Uterus (tissue), 3 donors: ENCODE measurements at regions not wholly inside any gene's neighbourhood (a gene's known extent, or its start where the extent isn't known, plus 50 kb on each side); places are given as distances from the start of the nearest gene placed in this dataset.
"Not testable (repeated sequence)": the region's sequence is repeated elsewhere in the genome, so short reads cannot be mapped to it uniquely, and the experiment has no call there.

Source experiments
- DNase-seq, 2 donors: peaks; one replicate each; pipeline ENCODE4 v3.0.0-alpha.2; 2019 to 2020
- H3K27ac ChIP-seq, 2 donors: fragments of 200-600 bp; sonication (generic); 1 replicate in 1 of 2; 2 replicates in 1 of 2; pipeline ENCODE4 v1.5.1; 2016 to 2018
- H3K27me3 ChIP-seq, 2 donors: fragments of 200-600 bp; sonication (generic); one replicate each; pipeline ENCODE4 v1.5.1; 2018 to 2019; ENCODE audit warnings: control low read depth in 1 of 2
- H3K36me3 ChIP-seq, 2 donors: fragments of 200-600 bp; sonication (generic); one replicate each; pipeline ENCODE4 v1.5.1; 2019; ENCODE audit warnings: control low read depth in 1 of 2
- H3K4me1 ChIP-seq, 2 donors: fragments of 200-600 bp; sonication (generic); one replicate each; pipeline ENCODE4 v1.5.1; 2018 to 2019; ENCODE audit warnings: control low read depth in 1 of 2
- H3K4me3 ChIP-seq, 2 donors: fragments of 200-600 bp; sonication (generic); 1 replicate in 1 of 2; 2 replicates in 1 of 2; pipeline ENCODE4 v1.5.1; 2018 to 2019; ENCODE audit warnings: mild to moderate bottlenecking in 1 of 2
- H3K9me3 ChIP-seq, 2 donors: fragments of 200-600 bp; sonication (generic); one replicate each; pipeline ENCODE4 v1.5.1; 2019; ENCODE audit warnings: control low read depth in 1 of 2
- POLR2A ChIP-seq, 2 donors: fragments of 450-650 bp; IDR thresholded peaks; one replicate each; pipeline ENCODE4 v1.6.1; 2016; ENCODE audit warnings: antibody characterized with exemption in 2 of 2, mild to moderate bottlenecking in 1 of 2, moderate library complexity in 1 of 2
- intact Hi-C: fragments of 100-400 bp; cut with DNase I; formaldehyde crosslinking; loops from one replicate; pipeline ENCODE4 v1.15.1; 2023; ENCODE audit warnings: low total_unique reads
- TF ChIP-seq, protein P1 (sequence below), 4 experiments: fragments of 200-600 bp in 2 of 4; fragments of 450-650 bp in 2 of 4; sonication (generic) in 2 of 4; IDR thresholded peaks; one replicate each; pipeline ENCODE4 v1.5.1; 2016 to 2019; ENCODE audit warnings: antibody characterized with exemption in 4 of 4, mild to moderate bottlenecking in 2 of 4, moderate library complexity in 1 of 4
- donor health status: DM: yes; HTN: yes; CAD: no.

DNA sequence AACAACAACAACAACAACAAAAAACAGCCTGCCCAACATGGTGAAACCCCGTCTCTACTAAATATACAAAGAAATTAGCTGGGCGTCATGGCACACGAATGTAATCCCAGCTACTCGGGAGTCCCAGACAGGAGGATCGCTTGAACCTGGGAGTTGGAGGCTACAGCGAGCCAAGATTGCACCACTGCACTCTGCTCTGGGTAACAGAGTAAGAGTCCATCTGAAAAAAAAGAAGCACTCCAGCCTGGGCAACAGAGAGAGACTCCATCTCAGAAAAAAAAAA is 344.1 kb upstream of the PLGLB2 start:
- Histone ChIP-seq H3K4me1 (no peaks in the 10 kb centered on the region), H3K27ac (no peak overlapping the region), H3K27me3 (no peaks in the 10 kb centered on the region), H3K36me3 (no peaks in the 10 kb centered on the region), H3K4me3 (no peak overlapping the region), H3K9me3 (peaks cover 0 to 4% of the 10 kb centered on the region in 2 donors)
- intact Hi-C loops, result no loop called here
- DNase-seq, result no peak
- TF ChIP-seq, protein P1, sequence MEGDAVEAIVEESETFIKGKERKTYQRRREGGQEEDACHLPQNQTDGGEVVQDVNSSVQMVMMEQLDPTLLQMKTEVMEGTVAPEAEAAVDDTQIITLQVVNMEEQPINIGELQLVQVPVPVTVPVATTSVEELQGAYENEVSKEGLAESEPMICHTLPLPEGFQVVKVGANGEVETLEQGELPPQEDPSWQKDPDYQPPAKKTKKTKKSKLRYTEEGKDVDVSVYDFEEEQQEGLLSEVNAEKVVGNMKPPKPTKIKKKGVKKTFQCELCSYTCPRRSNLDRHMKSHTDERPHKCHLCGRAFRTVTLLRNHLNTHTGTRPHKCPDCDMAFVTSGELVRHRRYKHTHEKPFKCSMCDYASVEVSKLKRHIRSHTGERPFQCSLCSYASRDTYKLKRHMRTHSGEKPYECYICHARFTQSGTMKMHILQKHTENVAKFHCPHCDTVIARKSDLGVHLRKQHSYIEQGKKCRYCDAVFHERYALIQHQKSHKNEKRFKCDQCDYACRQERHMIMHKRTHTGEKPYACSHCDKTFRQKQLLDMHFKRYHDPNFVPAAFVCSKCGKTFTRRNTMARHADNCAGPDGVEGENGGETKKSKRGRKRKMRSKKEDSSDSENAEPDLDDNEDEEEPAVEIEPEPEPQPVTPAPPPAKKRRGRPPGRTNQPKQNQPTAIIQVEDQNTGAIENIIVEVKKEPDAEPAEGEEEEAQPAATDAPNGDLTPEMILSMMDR (IDR thresholded peaks at IDR 0.05), result no peak
- no peak for TF ChIP-seq POLR2A (IDR thresholded peaks at IDR 0.05)

DNA sequence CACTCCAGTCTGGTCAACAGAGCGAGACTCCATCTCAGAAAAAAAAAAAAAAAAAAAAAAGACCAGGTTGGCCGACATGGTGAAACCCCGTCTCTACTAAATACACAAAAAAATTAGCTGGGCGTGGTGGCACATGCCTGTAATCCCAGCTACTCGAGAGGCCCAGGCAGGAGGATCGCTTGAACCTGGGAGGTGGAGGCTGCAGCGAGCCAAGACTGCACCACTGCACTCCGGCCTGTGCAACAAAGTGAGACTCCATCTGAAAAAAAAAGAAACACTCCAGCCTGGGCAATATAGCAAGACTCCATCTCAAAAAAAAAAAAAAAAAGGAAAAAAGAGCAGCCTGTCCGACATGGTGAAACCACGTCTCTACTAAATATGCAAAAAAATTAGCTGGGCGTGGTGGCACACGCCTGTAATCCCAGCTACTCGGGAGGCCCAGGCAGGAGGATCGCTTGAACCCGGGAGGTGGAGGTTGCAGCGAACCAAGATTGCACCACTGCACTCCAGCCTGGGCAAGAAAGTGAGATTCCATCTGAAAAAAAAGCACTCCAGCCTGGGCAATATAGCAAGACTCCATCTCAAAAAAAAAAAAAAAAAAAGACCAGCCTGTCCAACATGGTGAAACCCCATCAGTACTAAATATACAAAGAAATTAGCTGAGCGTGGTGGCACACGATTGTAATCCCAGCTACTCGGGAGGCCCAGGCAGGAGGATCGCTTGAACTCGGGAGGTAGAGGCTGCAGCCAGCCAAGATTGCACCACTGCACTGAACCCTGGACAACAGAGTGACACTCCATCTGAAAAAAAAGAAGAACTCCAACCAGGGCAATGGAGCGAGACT is 343.3 kb upstream of the PLGLB2 start:
- intact Hi-C loops, H3K4me3 ChIP-seq, H3K4me1 ChIP-seq, H3K9me3 ChIP-seq, H3K27me3 ChIP-seq, H3K36me3 ChIP-seq, DNase-seq, H3K27ac ChIP-seq: not testable (repeated sequence)

DNA sequence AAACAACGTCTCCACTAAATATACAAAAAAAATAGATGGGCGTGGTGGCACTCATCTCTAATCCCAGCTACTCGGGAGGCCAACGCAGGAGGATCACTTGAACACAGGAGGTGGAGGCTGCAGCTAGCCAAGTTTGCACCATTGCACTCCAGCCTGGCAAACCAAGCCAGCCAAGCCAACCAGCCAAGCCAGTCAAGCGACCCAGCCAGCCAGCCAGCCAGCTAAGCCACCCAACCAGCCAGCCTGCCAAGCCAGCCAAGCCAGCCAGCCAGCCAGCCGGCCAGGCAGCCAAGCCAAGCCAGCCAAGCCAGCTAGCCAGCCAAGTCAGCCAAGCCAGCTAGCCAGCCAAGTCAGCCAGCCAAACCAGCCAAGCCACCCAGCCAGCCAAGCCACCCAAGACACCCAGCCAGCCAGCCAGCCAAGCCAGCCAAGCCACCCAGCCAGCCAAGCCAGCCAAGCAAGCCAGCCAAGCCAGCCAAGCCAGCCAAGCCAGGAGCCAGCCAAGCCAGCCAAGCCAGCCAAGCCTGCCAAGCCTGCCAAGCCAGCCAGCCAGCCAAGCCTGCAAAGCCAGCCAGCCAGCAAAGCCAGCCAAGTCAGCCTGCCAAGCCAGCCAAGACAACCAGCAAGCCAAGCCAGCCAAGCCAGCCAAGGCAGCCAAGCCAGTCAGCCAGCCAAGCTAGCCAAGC is 342.2 kb upstream of the PLGLB2 start:
- H3K4me1 ChIP-seq, H3K27me3 ChIP-seq, H3K36me3 ChIP-seq, DNase-seq, H3K4me3 ChIP-seq, intact Hi-C loops, H3K27ac ChIP-seq, H3K9me3 ChIP-seq: not testable (repeated sequence)

DNA sequence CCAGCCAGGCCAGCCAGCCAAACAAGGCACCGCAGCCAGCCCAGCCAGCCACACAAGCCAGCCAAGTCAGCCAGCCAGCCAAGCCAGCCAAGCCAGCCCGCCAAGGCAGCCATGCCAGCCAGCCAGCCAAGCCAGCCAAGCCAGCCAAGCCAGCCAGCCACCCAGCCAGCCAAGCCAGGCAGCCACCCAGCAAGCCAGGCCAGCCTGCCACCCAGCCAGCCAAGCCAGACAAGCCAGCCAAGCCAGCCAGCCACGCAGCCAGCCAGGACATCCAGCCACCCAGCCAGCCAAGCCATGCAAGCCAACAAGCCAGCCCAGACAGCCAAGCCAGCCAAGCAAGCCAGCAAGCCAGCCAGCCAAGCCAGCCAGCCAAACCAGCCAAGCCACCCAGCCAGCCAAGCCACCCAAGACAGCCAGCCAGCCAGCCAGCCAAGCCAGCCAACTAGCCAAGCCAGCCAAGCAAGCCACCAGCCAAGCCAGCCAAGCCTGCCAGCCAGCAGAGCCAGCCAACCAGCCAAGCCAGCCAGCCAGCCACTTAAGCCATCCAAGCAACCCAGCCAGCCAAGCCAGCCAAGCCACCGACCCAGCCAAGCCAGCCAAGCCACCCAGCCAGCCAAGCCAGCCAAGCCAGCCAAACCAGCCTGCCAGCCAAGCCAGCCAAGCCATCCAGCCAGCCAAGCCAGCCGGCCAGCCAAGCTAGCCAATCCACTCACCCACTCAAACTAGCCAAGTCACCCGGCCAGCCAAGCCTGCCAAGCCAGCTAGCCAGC is 341.3 kb upstream of the PLGLB2 start:
- H3K27ac ChIP-seq, H3K4me3 ChIP-seq, H3K9me3 ChIP-seq, intact Hi-C loops, H3K4me1 ChIP-seq, DNase-seq, H3K27me3 ChIP-seq, H3K36me3 ChIP-seq: not testable (repeated sequence)

DNA sequence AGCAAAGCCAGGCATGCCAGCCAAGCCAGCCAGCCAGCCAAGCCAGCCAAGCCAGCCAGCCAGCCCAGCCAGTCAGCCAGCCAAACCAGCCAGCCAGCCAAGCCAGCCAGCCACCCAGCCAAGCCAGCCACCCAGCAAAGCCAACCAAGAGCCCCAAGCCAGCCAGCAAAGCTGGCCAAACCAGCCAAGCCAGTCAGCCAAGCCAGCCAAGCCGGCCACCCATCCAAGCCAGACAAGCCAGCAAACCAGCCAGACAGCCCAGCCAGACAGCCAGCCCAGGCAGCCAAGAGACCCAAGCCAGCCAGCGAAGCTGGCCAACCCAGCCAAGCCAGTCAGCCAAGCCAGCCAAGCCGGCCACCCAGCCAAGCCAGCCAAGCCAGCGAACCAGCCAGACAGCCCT is 338.3 kb upstream of the PLGLB2 start:
- H3K27me3 ChIP-seq, intact Hi-C loops, DNase-seq, H3K36me3 ChIP-seq, H3K4me3 ChIP-seq, H3K27ac ChIP-seq, H3K4me1 ChIP-seq, H3K9me3 ChIP-seq: not testable (repeated sequence)

DNA sequence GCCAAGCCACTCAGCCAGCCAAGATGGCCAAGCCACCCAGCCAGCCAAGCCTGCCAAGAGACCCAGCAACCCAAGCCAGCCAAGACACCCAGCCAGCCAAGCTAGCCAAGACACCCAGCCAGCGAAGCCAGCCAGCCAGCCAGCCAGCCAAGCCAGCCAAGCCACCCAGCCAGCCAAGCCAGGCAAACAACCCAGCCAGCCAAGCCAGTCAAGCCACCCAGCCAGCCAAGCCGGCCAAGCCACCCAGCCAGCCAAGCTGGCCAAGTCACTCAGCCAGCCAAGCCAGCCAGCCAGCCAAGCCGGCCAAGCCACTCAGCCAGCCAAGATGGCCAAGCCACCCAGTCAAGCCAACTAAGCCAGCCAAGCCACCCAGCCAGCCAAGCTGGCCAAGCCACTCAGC is 337.5 kb upstream of the PLGLB2 start:
- DNase-seq, H3K4me1 ChIP-seq, H3K27me3 ChIP-seq, H3K27ac ChIP-seq, H3K4me3 ChIP-seq, H3K36me3 ChIP-seq, H3K9me3 ChIP-seq, intact Hi-C loops: not testable (repeated sequence)

DNA sequence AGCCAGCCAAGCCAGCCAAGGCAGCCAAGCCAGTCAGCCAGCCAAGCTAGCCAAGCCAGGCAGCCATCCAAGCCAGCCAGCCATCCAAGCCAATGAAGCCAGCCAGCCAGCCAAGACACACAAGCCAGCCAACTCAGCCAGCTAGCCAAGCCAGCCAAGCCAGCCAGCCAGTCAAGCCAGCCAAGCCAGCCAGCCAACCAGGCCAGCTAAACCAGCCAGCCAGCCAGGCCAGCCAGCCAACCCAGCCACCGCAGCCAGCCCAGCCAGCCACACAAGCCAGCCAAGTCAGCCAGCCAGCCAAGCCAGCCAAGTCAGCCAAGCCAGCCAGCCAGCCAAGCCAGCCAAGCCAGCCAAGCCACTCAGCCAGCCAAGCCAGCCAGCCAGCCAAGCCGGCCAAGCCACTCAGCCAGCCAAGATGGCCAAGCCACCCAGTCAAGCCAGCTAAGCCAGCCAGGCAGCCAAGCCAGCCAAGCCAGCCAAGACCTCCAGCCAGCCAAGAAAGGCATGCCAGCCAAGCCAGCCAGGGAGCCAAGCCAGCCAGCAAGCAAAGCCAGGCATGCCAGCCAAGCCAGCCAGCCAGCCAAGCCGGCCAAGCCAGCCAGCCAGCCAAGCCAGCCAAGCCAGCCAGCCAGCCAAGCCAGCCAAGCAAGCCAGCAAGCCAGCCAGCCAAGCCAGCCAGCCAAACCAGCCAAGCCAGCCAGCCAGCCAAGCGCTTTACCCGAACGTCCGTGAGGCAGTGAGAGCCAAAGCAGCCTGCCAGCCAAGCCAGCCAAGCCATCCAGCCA is 335.7 kb upstream of the PLGLB2 start:
- H3K27ac ChIP-seq, H3K4me1 ChIP-seq, H3K36me3 ChIP-seq, H3K9me3 ChIP-seq, intact Hi-C loops, H3K27me3 ChIP-seq, DNase-seq, H3K4me3 ChIP-seq: not testable (repeated sequence)

DNA sequence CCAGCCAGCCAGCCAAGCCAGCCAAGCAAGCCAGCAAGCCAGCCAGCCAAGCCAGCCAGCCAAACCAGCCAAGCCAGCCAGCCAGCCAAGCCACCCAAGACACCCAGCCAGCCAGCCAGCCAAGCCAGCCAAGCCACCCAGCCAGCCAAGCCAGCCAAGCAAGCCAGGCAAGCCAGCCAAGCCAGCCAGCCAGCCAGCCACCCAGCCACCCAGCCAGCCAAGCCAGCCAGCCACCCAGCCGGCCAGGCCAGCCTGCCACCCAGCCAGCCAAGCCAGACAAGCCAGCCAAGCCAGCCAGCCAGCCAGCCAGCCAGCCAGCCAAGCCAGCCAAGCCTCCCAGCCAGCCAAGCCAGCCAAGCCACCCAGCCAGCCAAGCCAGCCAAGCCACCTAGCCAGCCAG is 333.6 kb upstream of the PLGLB2 start:
- H3K4me1 ChIP-seq, H3K27me3 ChIP-seq, H3K36me3 ChIP-seq, H3K27ac ChIP-seq, H3K9me3 ChIP-seq, DNase-seq, intact Hi-C loops, H3K4me3 ChIP-seq: not testable (repeated sequence)

DNA sequence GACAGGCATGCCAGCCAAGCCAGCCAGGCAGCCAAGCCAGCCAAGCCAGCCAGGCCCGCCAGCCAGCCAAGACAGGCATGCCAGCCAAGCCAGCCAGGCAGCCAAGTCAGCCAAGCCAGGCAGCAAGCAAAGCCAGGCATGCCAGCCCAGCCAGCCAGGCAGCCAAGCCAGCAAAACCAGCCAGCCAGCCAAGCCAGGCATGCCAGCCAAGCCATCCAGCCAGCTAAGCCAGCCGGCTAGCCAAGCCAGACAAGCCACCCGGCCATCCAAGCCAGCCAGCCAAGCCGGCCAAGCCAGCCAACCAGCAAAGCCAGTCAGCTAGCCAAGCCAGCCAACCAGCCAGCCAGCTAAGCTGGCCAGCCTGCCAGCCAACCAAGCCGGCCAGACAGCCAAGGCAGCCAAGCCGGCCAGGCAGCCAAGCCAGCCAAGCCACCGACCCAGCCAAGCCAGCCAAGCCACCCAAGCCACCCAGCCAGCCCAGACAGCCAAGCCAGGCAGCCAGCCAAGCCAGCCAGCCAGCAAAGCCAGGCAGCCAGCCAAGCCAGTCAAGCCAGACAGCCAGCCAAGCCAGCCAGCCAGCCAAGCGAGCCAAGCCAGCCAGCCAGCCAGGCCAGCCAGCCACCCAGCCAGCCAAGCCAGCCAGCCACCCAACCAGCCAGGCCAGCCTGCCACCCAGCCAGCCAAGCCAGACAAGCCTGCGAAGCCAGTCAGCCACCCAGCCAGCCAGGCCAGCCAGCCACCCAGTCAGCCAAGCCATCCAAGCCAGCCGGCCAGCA is 332.9 kb upstream of the PLGLB2 start:
- DNase-seq, H3K27ac ChIP-seq, H3K4me1 ChIP-seq, H3K27me3 ChIP-seq, H3K36me3 ChIP-seq, H3K9me3 ChIP-seq, intact Hi-C loops, H3K4me3 ChIP-seq: not testable (repeated sequence)

DNA sequence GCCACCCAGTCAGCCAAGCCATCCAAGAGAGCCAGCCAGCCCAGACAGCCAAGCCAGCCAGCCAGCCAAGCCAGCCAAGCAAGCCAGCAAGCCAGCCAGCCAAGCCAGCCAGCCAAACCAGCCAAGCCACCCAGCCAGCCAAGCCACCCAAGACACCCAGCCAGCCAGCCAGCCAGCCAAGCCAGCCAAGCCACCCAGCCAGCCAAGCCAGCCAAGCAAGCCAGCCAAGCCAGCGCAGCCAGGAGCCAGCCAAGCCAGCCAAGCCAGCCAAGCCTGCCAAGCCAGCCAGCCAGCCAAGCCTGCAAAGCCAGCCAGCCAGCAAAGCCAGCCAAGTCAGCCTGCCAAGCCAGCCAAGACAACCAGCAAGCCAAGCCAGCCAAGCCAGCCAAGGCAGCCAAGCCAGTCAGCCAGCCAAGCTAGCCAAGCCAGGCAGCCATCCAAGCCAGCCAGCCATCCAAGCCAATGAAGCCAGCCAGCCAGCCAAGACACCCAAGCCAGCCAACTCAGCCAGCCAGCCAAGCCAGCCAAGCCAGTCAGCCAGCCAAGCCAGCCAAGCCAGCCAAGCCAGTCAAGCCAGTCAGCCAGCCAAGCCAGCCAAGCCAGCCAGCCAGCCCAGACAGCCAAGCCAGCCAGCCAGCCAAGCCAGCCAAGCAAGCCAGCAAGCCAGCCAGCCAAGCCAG is 332.2 kb upstream of the PLGLB2 start:
- H3K36me3 ChIP-seq, H3K27me3 ChIP-seq, H3K4me3 ChIP-seq, DNase-seq, intact Hi-C loops, H3K27ac ChIP-seq, H3K9me3 ChIP-seq, H3K4me1 ChIP-seq: not testable (repeated sequence)

DNA sequence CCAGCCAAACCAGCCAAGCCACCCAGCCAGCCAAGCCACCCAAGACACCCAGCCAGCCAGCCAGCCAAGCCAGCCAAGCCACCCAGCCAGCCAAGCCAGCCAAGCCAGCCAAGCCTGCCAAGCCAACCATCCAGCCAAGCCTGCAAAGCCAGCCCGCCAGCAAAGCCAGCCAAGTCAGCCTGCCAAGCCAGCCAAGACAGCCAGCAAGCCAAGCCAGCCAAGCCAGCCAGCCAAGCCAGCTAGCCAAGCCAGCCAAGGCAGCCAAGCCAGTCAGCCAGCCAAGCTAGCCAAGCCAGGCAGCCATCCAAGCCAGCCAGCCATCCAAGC is 331.7 kb upstream of the PLGLB2 start:
- H3K36me3 ChIP-seq, DNase-seq, H3K9me3 ChIP-seq, H3K4me1 ChIP-seq, H3K27ac ChIP-seq, intact Hi-C loops, H3K4me3 ChIP-seq, H3K27me3 ChIP-seq: not testable (repeated sequence)
